Ammon's horn (tissue), 1 donor: ENCODE measurements at regions not wholly inside any gene's neighbourhood (a gene's known extent, or its start where the extent isn't known, plus 50 kb on each side); places are given as distances from the start of the nearest gene placed in this dataset.
"Not testable (repeated sequence)": the region's sequence is repeated elsewhere in the genome, so short reads cannot be mapped to it uniquely, and the experiment has no call there.

Experiments
- DNase-seq: peaks from one replicate; pipeline ENCODE4 v3.0.0-alpha.2; 2016; ENCODE audit warnings: low spot score

GRCh38 chr12:89059721-89060541, 292.4 kb downstream of the DUSP6 start:
- no peak for DNase-seq

- DNase-seq, result no peak
These were observed 293.2 kb downstream of the DUSP6 start for GRCh38 chr12:89059056-89059455.

GRCh38 chr12:89058402-89058801, 293.9 kb downstream of the DUSP6 start:
- DNase-seq, result no peak

DNA sequence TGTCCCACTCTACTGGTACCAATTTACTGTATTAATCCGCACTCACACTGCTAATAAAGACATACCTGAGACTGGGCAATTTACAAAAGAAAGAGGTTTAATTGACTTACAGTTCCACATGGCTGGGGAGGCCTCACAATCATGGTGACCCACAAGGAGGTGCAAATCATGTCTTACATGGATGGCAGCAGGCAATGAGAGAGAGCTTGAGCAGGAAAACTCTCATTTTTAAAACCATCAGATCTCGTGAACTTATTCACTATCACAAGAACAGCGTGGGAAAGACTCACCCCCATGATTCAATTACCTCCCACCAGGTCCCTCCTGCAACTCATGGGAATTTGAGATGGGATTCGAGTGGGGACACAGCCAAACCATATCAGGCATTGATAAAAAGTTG, 298.5 kb downstream of the DUSP6 start:
- not testable (repeated sequence) for DNase-seq

DNA sequence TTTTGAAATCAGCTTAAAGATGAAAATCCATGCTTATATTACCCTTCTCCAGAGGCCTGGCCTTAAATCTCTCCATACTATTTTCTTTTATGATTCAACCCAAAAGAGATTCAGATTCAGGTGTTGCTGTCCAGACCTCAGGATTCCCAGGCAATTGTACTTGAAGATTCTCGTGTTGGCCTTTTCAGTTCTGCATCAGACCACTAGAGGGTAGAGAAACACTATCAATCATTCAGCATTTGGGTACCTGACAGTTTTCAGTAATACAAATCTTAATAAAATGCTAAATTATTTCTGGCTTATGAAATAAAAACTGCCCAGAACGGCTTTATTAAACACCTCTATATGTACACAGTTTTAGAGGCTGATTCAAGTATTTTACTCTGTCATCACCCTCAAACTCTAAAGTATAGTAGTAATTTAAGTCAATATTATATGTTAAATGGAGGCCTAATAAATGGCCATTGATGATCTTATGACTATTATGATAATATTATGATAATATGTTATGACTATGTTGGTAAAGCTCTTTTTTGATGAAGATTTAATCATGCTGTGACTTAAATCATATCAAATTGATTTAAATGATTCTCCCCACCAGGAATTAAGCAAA, 301.1 kb downstream of the DUSP6 start:
- peak; percentile 66 for DNase-seq

DNA sequence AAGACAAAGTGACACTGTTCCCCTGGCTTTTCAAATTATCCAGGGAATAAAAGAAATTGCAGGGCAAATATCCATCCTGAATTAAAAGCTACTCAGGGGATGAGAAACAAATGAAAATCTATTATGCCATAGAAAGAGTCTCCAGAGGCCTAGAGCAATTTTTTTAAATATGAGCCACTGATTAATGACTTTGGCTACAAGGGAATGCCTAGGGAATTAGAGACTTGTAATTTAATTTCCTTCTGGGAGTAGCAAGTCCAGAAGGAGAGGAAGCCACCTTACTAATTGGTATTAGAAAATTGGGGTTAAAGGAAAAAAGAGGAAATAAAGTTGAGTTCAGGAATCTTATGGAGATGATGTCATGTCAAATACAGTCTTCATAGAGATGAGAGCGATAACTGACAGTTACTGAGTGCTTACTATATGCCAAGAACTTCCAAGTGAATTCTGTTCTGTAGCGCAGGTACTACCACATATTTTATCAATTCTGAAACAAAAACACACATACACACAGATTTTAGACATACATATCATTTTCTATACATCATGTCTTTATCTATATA, 304.4 kb downstream of the DUSP6 start:
- no peak for DNase-seq

GRCh38 chr12:89041078-89041477, 311.2 kb downstream of the DUSP6 start:
- DNase-seq, result no peak

- DNase-seq, result no peak
These were observed 311.9 kb downstream of the DUSP6 start for GRCh38 chr12:89040146-89040964.

GRCh38 chr12:89038831-89039512, 313.3 kb downstream of the DUSP6 start:
- no peak for DNase-seq

DNA sequence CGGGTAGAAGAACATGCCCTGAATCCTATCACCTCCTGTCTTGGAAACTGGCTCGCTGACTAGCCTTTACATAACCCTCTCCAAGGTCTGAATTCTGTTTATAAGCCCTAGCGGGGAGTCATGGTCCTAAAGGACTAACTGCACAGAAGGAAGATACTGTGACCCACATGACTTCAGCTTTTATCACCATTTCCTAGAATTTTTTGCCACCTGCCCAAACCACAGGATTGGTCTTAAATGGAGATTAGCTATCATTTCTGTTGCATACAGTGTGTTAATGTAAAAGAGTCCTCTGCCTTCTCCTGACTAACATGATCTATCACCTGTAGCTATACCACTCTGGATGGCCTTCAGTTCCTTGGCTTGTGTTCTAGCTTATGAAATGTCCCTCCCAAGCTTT, 319.2 kb downstream of the DUSP6 start:
- DNase-seq, result no peak

DNA sequence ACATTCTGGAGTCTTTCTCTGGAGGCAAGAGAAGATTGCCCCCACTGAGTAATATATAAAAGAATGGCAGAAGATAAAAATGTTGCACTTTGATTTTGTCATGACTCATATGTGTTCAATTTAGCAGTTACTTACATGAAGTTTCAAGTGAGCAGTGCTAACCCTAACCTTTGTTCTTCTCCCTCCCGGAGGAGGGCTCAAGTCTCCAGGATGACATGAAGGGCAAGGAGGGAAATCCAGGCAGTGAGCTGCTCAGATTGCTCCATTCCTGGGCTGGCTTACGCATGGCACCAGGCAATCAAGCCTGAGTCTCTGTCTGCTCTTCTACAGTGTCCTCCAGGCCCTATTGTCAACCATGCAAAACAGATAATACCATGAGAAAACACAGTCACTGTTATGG, 322.3 kb downstream of the DUSP6 start:
- no peak for DNase-seq

- DNase-seq, result no peak
These were observed 327.7 kb downstream of the DUSP6 start for GRCh38 chr12:89024580-89024979.

DNA sequence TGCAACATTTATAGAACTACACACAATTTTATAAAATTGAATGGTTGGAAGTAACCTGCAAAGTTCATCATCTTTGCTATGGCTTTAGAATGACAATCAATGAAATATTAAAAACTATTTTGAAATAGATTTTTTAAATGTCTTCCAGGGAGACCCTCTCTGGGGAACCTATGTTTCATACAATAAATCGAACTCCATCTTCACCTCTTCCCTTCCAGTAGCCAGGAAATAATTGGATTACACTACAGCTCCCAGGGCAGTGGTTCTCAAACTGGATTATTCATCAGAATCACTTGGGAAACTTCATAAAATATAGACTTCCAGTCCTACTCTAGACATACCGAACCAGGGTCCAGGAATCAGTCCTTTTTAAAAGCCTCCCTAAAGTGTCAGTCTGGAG, 328.4 kb downstream of the DUSP6 start:
- no peak for DNase-seq

GRCh38 chr12:89020689-89021088, 331.6 kb downstream of the DUSP6 start:
- no peak for DNase-seq

DNA sequence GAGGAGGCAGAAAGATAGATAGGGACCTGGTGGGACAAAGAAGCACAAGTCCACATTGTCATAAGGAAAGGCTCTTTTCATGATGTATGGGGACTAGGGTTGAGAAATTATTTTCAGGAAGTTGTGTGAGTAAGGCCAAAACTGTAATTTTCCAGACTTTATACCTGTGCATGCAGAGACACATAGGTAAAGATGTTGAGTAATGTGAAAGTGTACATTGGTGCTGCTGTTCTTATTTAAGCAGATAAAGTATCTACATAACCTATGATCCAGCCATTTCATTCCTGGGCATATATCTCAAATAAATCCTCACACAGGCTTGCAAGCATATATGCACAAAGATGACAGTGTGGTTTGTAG, 332.2 kb downstream of the DUSP6 start:
- DNase-seq, result no peak

DNA sequence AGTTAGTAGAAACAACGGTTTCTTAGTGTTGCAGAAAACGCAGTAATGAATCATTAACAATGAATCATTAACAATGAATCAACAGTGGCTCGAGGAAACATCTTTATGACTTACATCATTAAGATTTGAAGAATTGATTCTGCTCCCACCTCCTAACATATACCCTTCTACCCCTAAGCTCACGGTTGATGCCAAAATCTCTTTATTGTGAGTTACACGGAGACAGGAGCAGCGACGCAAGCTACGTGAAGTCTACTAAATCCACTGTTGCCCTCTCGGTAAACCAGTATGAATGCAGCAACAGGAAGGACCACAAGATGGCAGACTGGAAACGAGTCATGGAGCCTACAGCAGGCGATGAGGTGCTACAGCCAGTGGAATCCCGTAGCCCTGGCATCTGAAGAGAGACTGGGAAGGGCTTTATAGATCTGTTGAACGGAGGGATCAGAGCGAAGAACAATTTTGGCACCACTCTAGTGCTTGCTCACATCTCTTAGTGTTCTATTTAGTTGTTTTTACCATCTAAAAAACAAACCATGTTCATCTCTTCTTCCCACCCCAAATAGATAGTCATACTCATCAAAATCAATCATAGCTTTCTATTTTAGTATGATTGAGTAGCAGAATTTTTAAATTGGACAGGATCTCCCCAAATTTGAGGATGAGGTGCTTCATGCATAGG, 332.7 kb downstream of the DUSP6 start:
- DNase-seq, result peak; percentile 94

DNA sequence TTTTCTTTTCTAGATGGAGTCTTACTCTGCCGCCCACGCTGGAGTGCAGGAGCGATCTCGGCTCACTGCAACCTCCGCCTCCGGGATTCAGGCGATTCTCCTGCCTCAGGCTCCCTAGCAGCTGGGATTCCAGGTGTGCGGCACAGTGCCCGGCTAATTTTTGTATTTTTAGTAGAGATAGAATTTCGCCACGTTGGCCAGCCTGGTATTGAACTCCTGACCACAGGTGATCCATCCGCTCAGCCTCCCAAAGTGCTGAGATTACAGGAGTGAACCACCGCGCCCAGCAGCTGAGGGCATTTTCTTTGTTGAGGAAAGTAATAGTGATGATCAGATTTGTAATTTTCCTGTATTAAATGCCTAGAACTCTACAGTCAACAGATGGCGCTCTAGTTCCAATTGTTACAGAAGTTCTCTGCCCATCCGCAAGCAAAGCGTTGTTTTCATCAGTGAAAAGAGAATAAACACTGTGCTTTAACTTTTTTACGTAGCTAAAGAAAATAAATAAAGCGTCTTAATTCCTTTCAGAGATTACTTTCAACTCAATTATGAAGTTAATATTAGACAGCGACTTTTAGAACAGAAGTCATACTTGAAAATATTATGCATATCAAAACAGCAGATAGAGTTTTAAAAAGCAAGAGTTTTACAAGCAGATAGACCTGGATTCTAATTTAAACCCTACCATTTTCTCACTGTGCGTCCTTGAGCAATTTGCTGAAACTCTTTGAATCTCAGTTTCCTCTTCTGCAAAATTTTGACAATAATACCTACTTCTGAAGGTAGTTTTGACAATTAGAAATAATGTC, 335.1 kb downstream of the DUSP6 start:
- DNase-seq, result peak; percentile 80

- no peak for DNase-seq
These were observed 336.9 kb downstream of the DUSP6 start for GRCh38 chr12:89015419-89015818.

GRCh38 chr12:88998421-88998820, 353.9 kb downstream of the DUSP6 start:
- no peak for DNase-seq

- DNase-seq, result no peak
These were observed 356.0 kb downstream of the DUSP6 start for GRCh38 chr12:88996200-88996788.
